Esophagus muscularis mucosa (tissue), 4 donors: ENCODE measurements at regions not wholly inside any gene's neighbourhood (a gene's known extent, or its start where the extent isn't known, plus 50 kb on each side); places are given as distances from the start of the nearest gene placed in this dataset.

Experiments used
- DNase-seq: peaks from one replicate; pipeline ENCODE4 v3.0.0-alpha.2; 2017; ENCODE audit errors: extremely low spot score
- H3K27ac ChIP-seq, 4 donors: fragments of 200-600 bp; sonication (generic); replicated peaks in 1 of 4; 1 replicate in 3 of 4; 2 replicates in 1 of 4; pipeline ENCODE4 v1.5.1; 2016 to 2019; ENCODE audit warnings: mild to moderate bottlenecking in 1 of 4
- H3K27me3 ChIP-seq, 4 donors: fragments of 200-600 bp; sonication (generic); one replicate each; pipeline versions ENCODE4 v1.5.1 to v1.6.0; 2016 to 2019
- H3K36me3 ChIP-seq, 4 donors: fragments of 200-600 bp; sonication (generic); one replicate each; pipeline ENCODE4 v1.5.1; 2016 to 2019
- H3K4me1 ChIP-seq, 4 donors: fragments of 200-600 bp; sonication (generic); one replicate each; pipeline ENCODE4 v1.5.1; 2016 to 2019
- H3K4me3 ChIP-seq, 4 donors: fragments of 200-600 bp; sonication (generic); 1 replicate in 2 of 4; 2 replicates in 2 of 4; pipeline ENCODE4 v1.5.1; 2016 to 2019; ENCODE audit warnings: mild to moderate bottlenecking in 4 of 4, moderate library complexity in 1 of 4
- H3K9me3 ChIP-seq, 4 donors: fragments of 200-600 bp; sonication (generic); 1 replicate in 3 of 4; 2 replicates in 1 of 4; pipeline ENCODE4 v1.5.1; 2016 to 2019
- CTCF ChIP-seq, 3 experiments: fragments of 200-600 bp in 2 of 3; fragments of 450-650 bp in 1 of 3; sonication (generic) in 2 of 3; IDR thresholded peaks; one replicate each; pipeline ENCODE4 v1.5.1; 2017 to 2019; ENCODE audit warnings: antibody characterized with exemption in 3 of 3, mild to moderate bottlenecking in 2 of 3, moderate library complexity in 1 of 3
- EP300 ChIP-seq: sonication (generic); formaldehyde crosslinking; IDR thresholded peaks from one replicate; pipeline ENCODE4 v1.6.1; 2017; ENCODE audit warnings: antibody characterized with exemption
- POLR2A ChIP-seq: fragments of 450-650 bp; IDR thresholded peaks from one replicate; pipeline ENCODE4 v1.6.1; 2017; ENCODE audit warnings: antibody characterized with exemption, moderate library complexity, mild to moderate bottlenecking, low read depth
- POLR2AphosphoS5 ChIP-seq, 2 donors: sonication (generic); formaldehyde crosslinking; IDR thresholded peaks; one replicate each; pipeline ENCODE4 v1.6.1; 2017; ENCODE audit warnings: antibody characterized with exemption in 2 of 2
- WGBS: methylation state at CpG from one replicate; pipeline ENCODE4 v1.1.5; 2018; 5-methylcytosine and 5-hydroxymethylcytosine counted together
- intact Hi-C: fragments of 100-400 bp; cut with DNase I; formaldehyde crosslinking; loops from one replicate; pipeline ENCODE4 v1.15.1; 2023

DNA sequence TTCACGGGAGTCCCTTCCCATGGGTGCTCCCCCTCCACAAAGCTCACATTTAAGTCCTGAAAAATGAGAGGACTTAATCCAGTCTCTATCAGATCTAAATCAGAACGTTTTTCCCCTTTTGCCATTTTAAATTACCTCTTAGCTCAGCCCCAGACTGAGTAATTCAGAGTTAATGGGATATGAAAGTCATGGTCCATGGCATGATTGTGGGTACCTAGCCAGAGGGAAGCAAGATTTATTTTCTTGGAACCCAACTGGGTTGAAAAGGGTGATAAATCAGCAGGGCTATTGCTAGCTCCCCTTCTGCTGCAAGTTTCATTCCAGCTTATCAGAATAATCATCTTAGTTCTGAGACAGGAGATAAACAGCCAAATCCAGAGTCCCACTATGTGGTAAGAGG, 320.2 kb upstream of the CHD6 start:
- Histone ChIP-seq H3K27ac (no peak overlapping the region), H3K9me3 (no peaks in the 10 kb centered on the region), H3K36me3 (no peaks in the 10 kb centered on the region), H3K27me3 (peaks cover 0 to 4% (median 0%) of the 10 kb centered on the region in 4 donors), H3K4me3 (no peak overlapping the region), H3K4me1 (peaks cover 0 to 11% (median 4%) of the 10 kb centered on the region in 4 donors)
- WGBS, result 27% methylated on average over 2 of the region's 2 CpGs
- no peak for DNase-seq
- intact Hi-C loops, result no loop called here
- no peak for TF ChIP-seq EP300
- TF ChIP-seq POLR2A, result no peak
- TF ChIP-seq POLR2AphosphoS5 (IDR thresholded peaks at IDR 0.05), result no peak
- no peak for TF ChIP-seq CTCF (IDR thresholded peaks at IDR 0.05)

DNA sequence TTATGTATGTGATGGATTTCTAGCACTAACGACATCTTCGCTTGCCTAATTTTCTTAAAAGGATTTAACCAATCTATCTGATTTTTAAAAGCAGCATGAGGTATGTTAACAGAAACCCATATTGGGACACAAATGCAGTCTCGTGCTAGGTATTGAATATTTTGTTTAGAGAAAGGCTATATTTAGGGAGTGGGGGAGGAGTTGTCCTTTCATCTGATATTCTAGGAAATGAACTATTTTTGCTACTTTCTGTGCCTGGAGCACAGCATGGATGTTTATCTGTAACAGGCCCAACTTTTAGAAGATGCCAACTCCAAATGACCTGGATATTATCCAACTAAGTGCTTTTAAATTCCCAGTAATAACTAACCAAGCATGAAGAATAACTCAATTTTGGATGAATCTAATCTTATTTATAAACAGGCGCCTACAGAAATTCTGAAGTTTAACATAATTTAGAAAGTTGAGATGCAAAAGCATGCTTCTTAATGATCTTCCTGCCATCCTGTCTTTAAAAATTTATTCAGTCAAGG, 317.1 kb upstream of the CHD6 start:
- Histone ChIP-seq H3K27ac (no peak overlapping the region), H3K27me3 (no peaks in the 10 kb centered on the region), H3K36me3 (no peaks in the 10 kb centered on the region), H3K4me1 (peaks cover 0 to 11% (median 4%) of the 10 kb centered on the region in 4 donors), H3K9me3 (no peaks in the 10 kb centered on the region), H3K4me3 (no peak overlapping the region)
- intact Hi-C loops, result no loop called here
- no peak for TF ChIP-seq EP300
- no peak for TF ChIP-seq POLR2A
- no peak for TF ChIP-seq CTCF (IDR thresholded peaks at IDR 0.05)
- TF ChIP-seq POLR2AphosphoS5 (IDR thresholded peaks at IDR 0.05), result no peak
- 59% methylated on average over 4 of the region's 4 CpGs for WGBS
- DNase-seq, result no peak

GRCh38 chr20:41932431-41932830, 314.3 kb upstream of the CHD6 start:
- Histone ChIP-seq H3K36me3 (no peaks in the 10 kb centered on the region), H3K27ac (no peak overlapping the region), H3K4me3 (no peak overlapping the region), H3K9me3 (no peaks in the 10 kb centered on the region), H3K27me3 (peaks cover 0 to 4% (median 0%) of the 10 kb centered on the region in 4 donors), H3K4me1 (peaks cover 0 to 11% (median 4%) of the 10 kb centered on the region in 4 donors)
- TF ChIP-seq EP300 (no peak), CTCF (IDR thresholded peaks at IDR 0.05) (no peak), POLR2AphosphoS5 (IDR thresholded peaks at IDR 0.05) (no peak), POLR2A (no peak)
- intact Hi-C loops, result no loop called here
- peak; percentile 86 for DNase-seq
- WGBS, result 67% methylated on average over 7 of the region's 7 CpGs

GRCh38 chr20:41927655-41928054, 309.5 kb upstream of the CHD6 start:
- 70% methylated on average over 2 of the region's 2 CpGs for WGBS
- Histone ChIP-seq H3K36me3 (no peaks in the 10 kb centered on the region), H3K4me1 (peaks cover 0 to 8% (median 4%) of the 10 kb centered on the region in 4 donors), H3K27me3 (peaks cover 0 to 4% (median 0%) of the 10 kb centered on the region in 4 donors), H3K27ac (no peak overlapping the region), H3K9me3 (no peaks in the 10 kb centered on the region), H3K4me3 (no peak overlapping the region)
- TF ChIP-seq POLR2A, result no peak
- TF ChIP-seq EP300, result no peak
- no peak for TF ChIP-seq CTCF (IDR thresholded peaks at IDR 0.05)
- no peak for TF ChIP-seq POLR2AphosphoS5 (IDR thresholded peaks at IDR 0.05)
- intact Hi-C loops, result no loop called here
- peak; percentile 60 for DNase-seq

- DNase-seq, result peak; percentile 74
- H3K4me1 ChIP-seq, result peaks cover 0 to 8% (median 4%) of the 10 kb centered on the region in 4 donors
- H3K36me3 ChIP-seq, result no peaks in the 10 kb centered on the region
- no peak overlapping the region for H3K27ac ChIP-seq
- H3K4me3 ChIP-seq, result no peak overlapping the region
- no peak for TF ChIP-seq POLR2AphosphoS5 (IDR thresholded peaks at IDR 0.05)
- no peak for TF ChIP-seq CTCF (IDR thresholded peaks at IDR 0.05)
- no peak for TF ChIP-seq EP300
- no peak for TF ChIP-seq POLR2A
- peaks cover 0 to 4% (median 0%) of the 10 kb centered on the region in 4 donors for H3K27me3 ChIP-seq
- intact Hi-C loops, result no loop called here
- WGBS, result 73% methylated on average over 2 of the region's 2 CpGs
- no peaks in the 10 kb centered on the region for H3K9me3 ChIP-seq
Measured at GRCh38 chr20:41927189-41927588, 309.0 kb upstream of the CHD6 start.
